Skeletal muscle cell (primary cell): ENCODE measurements at regions not wholly inside any gene's neighbourhood (a gene's known extent, or its start where the extent isn't known, plus 50 kb on each side); places are given as distances from the start of the nearest gene placed in this dataset.

Source experiments
- DNase-seq: peaks from one replicate; pipeline ENCODE4 v3.0.0-alpha.2; 2010; ENCODE audit warnings: low read depth
- H3K4me3 ChIP-seq: 2 replicates; pipeline ENCODE4 v1.5.1; 2011; ENCODE audit warnings: low read depth, mild to moderate bottlenecking, control low read depth, low read length, moderate library complexity

GRCh38 chr15:25947323-25948314 lies 84.5 kb upstream of the ATP10A start:
- DNase-seq: no peak
- H3K4me3 ChIP-seq: no peak overlapping the region

GRCh38 chr15:25946241-25946805 lies 83.2 kb upstream of the ATP10A start:
- DNase-seq: no peak
- H3K4me3 ChIP-seq: no peak overlapping the region

- H3K4me3 ChIP-seq: no peak overlapping the region
- no peak for DNase-seq
Observed at GRCh38 chr15:25944386-25944785, 81.3 kb upstream of the ATP10A start.

GRCh38 chr15:25943831-25944230 lies 80.7 kb upstream of the ATP10A start:
- DNase-seq: no peak
- H3K4me3 ChIP-seq: no peak overlapping the region

- H3K4me3 ChIP-seq: no peak overlapping the region
- no peak for DNase-seq
Observed at GRCh38 chr15:25939122-25939521, 76.0 kb upstream of the ATP10A start.

GRCh38 chr15:25937796-25938195 lies 74.7 kb upstream of the ATP10A start:
- no peak for DNase-seq
- no peak overlapping the region for H3K4me3 ChIP-seq

GRCh38 chr15:25936004-25936403 lies 72.9 kb upstream of the ATP10A start:
- no peak overlapping the region for H3K4me3 ChIP-seq
- DNase-seq: no peak

GRCh38 chr15:25933456-25934158 lies 70.5 kb upstream of the ATP10A start:
- H3K4me3 ChIP-seq: peak overlapping the region; percentile 21

GRCh38 chr15:25932696-25933095 lies 69.6 kb upstream of the ATP10A start:
- H3K4me3 ChIP-seq: no peak overlapping the region
- no peak for DNase-seq

More at GRCh38 chr15:25933456-25934158, 70.5 kb upstream of the ATP10A start:
- peak; percentile 54 for DNase-seq

- H3K4me3 ChIP-seq: no peak overlapping the region
- DNase-seq: no peak
Observed at GRCh38 chr15:25931851-25932250, 68.7 kb upstream of the ATP10A start.

- no peak overlapping the region for H3K4me3 ChIP-seq
- DNase-seq: no peak
Observed at GRCh38 chr15:25930931-25931330, 67.8 kb upstream of the ATP10A start.
